Endodermal cell (in vitro differentiated cells): ENCODE measurements at regions not wholly inside any gene's neighbourhood (a gene's known extent, or its start where the extent isn't known, plus 50 kb on each side); places are given as distances from the start of the nearest gene placed in this dataset.
A peak's percentile ranks its signal among the peaks of the same experiment; 100 is the strongest.

Experiments used
- DNase-seq: peaks from one replicate; pipeline ENCODE4 v3.0.0-alpha.2; 2017
- H3K27ac ChIP-seq: 2 replicates; pipeline ENCODE4 v1.5.1; 2013; ENCODE audit warnings: mild to moderate bottlenecking, low read depth, low read length, moderate library complexity
- H3K27me3 ChIP-seq: 2 replicates; pipeline ENCODE4 v1.6.1; 2013; ENCODE audit warnings: mild to moderate bottlenecking, low read length, moderate library complexity; ENCODE audit not compliant: insufficient read depth, control insufficient read depth, poor library complexity, severe bottlenecking
- H3K36me3 ChIP-seq: 2 replicates; pipeline ENCODE4 v1.7.0; 2013; ENCODE audit warnings: mild to moderate bottlenecking, low read length, moderate library complexity; ENCODE audit not compliant: control insufficient read depth, insufficient read depth
- H3K4me1 ChIP-seq: one replicate; pipeline ENCODE4 v1.7.0; 2013; ENCODE audit warnings: low read length; ENCODE audit not compliant: control insufficient read depth, insufficient read depth
- H3K4me3 ChIP-seq: 2 replicates; pipeline ENCODE4 v1.5.1; 2013; ENCODE audit warnings: mild to moderate bottlenecking, low read length, moderate library complexity
- H3K9ac ChIP-seq: 2 replicates; pipeline ENCODE4 v1.6.1; 2013; ENCODE audit warnings: mild to moderate bottlenecking, low read length, moderate library complexity; ENCODE audit not compliant: poor library complexity, severe bottlenecking; ENCODE audit errors: extremely low read depth
- H3K9me3 ChIP-seq: 2 replicates; pipeline ENCODE4 v1.6.1; 2013; ENCODE audit warnings: mild to moderate bottlenecking, low read length, moderate library complexity; ENCODE audit not compliant: control insufficient read depth
- H3K27ac Mint-ChIP-seq: 2 replicates; pipeline ENCODE4 v1.8.0; 2020; ENCODE audit warnings: mixed read lengths
- H3K27me3 Mint-ChIP-seq: 2 replicates; pipeline ENCODE4 v1.8.0; 2021; ENCODE audit warnings: mild to moderate bottlenecking, mixed read lengths; ENCODE audit not compliant: insufficient read depth
- H3K36me3 Mint-ChIP-seq: 2 replicates; pipeline ENCODE4 v1.8.0; 2020; ENCODE audit warnings: low read depth, mixed read lengths
- H3K4me1 Mint-ChIP-seq: 2 replicates; pipeline ENCODE4 v1.8.0; 2020; ENCODE audit warnings: mixed read lengths
- H3K4me3 Mint-ChIP-seq: 2 replicates; pipeline ENCODE4 v1.8.0; 2020; ENCODE audit warnings: mild to moderate bottlenecking, moderate library complexity, mixed read lengths
- H3K9me3 Mint-ChIP-seq: 2 replicates; pipeline ENCODE4 v1.8.0; 2020; ENCODE audit warnings: mild to moderate bottlenecking, mixed read lengths
- whole genome bisulfite sequencing, 2 experiments: methylation state at CpG; one replicate each; pipeline versions ENCODE4 v1.1.5 to v1.1.7; 2013; ENCODE audit warnings: missing lambda C conversion rate in 2 of 2, mixed read lengths in 1 of 2; ENCODE audit not compliant: insufficient coverage in 1 of 2, insufficient read length in 1 of 2; 5-methylcytosine and 5-hydroxymethylcytosine counted together
- TF ChIP-seq, protein P1 (sequence below): fragments of 200-600 bp; sonication (generic); conservative IDR thresholded peaks from 2 replicates; pipeline ENCODE4 v1.5.0; 2021; ENCODE audit warnings: antibody characterized with exemption, mild to moderate bottlenecking

DNA sequence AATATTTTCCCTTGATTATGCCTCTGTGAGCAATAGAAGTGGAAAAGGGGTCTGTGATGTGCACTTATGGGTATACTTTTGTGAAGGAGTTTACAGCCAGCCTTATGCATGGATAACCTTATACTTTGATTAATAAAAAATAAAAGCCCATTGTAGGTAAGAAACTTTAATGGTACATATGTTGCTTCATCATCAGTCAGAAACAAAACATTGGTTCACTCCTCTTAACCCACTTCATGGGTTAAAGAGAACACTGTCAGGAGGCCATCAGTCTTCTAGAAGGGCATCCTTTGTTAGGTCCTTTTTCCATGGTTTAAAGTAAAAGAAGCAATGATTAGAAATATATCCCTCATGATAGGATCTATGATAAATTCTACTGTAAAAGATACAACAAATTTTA is 952.1 kb upstream of the MIR17HG start:
- TF ChIP-seq, protein P1, sequence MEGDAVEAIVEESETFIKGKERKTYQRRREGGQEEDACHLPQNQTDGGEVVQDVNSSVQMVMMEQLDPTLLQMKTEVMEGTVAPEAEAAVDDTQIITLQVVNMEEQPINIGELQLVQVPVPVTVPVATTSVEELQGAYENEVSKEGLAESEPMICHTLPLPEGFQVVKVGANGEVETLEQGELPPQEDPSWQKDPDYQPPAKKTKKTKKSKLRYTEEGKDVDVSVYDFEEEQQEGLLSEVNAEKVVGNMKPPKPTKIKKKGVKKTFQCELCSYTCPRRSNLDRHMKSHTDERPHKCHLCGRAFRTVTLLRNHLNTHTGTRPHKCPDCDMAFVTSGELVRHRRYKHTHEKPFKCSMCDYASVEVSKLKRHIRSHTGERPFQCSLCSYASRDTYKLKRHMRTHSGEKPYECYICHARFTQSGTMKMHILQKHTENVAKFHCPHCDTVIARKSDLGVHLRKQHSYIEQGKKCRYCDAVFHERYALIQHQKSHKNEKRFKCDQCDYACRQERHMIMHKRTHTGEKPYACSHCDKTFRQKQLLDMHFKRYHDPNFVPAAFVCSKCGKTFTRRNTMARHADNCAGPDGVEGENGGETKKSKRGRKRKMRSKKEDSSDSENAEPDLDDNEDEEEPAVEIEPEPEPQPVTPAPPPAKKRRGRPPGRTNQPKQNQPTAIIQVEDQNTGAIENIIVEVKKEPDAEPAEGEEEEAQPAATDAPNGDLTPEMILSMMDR, result no peak
- Mint-ChIP-seq H3K4me1 (peaks cover 22% of the 10 kb centered on the region), H3K4me3 (no peak overlapping the region), H3K27ac (no peak overlapping the region), H3K9me3 (peaks cover 23% of the 10 kb centered on the region), H3K36me3 (peaks cover 12% of the 10 kb centered on the region), H3K27me3 (no peaks in the 10 kb centered on the region)
- Histone ChIP-seq H3K4me1 (peaks cover 8% of the 10 kb centered on the region), H3K27ac (no peak overlapping the region), H3K9ac (no peak overlapping the region), H3K36me3 (no peaks in the 10 kb centered on the region), H3K4me3 (no peak overlapping the region), H3K9me3 (peaks cover 21% of the 10 kb centered on the region), H3K27me3 (no peaks in the 10 kb centered on the region)
- no peak for DNase-seq

DNA sequence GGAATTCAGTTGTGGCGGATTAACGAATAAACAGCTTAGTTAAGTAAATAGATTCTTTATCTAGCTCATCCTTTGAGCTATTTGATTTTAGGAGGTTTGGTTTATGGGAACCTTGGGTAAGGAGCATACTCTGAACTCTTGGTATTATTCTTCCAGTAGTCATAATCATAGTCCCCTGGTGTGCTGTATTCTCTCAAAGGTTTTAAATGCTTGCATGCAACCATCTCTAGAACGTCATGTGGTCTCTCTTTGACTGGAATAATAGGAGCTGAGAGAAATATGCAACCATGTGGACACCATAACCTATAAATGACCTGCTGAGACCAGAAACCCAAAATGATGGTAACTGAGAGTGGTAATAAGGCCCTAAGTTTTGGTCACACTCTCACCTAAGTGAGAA is 951.6 kb upstream of the MIR17HG start:
- H3K27ac ChIP-seq, result no peak overlapping the region
- peak overlapping the region; percentile 26 for H3K4me3 Mint-ChIP-seq
- H3K9me3 Mint-ChIP-seq, result peaks cover 26% of the 10 kb centered on the region
- no peak for DNase-seq
- H3K27me3 Mint-ChIP-seq, result no peaks in the 10 kb centered on the region
- TF ChIP-seq, protein P1, result no peak
- 70 to 100% methylated on average over 1 to 3 of the region's 3 CpGs for WGBS, 2 experiments
- peaks cover 8% of the 10 kb centered on the region for H3K4me1 ChIP-seq
- H3K36me3 ChIP-seq, result no peaks in the 10 kb centered on the region
- H3K27ac Mint-ChIP-seq, result peak overlapping the region; percentile 94
- H3K27me3 ChIP-seq, result no peaks in the 10 kb centered on the region
- H3K4me3 ChIP-seq, result peak overlapping the region; percentile 50
- H3K36me3 Mint-ChIP-seq, result peaks cover 10% of the 10 kb centered on the region
- no peak overlapping the region for H3K9ac ChIP-seq
- H3K4me1 Mint-ChIP-seq, result peaks cover 22% of the 10 kb centered on the region
- H3K9me3 ChIP-seq, result peaks cover 24% of the 10 kb centered on the region

DNA sequence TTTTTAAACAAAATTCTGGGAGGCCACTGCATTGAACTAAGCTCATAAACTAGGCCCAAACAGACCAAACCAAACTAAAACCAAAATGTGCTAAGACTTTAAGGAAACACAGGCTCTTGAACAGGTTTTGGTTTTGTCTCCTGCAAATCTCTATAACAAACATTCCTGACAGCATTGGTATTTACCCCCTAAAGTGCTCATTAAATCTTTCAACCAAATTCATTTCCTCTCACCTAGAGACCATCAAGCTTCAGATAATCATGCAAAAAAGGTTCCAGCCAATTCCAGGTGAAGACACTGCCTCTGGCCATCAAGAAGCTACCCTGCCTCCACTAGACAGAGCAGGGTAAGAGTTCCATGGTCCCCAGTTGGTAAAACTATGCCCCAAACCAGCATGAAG is 951.2 kb upstream of the MIR17HG start:
- H3K27me3 Mint-ChIP-seq, result no peaks in the 10 kb centered on the region
- peak overlapping the region; percentile 26 for H3K4me3 Mint-ChIP-seq
- Histone ChIP-seq H3K9ac (no peak overlapping the region), H3K9me3 (peaks cover 24% of the 10 kb centered on the region), H3K27ac (no peak overlapping the region), H3K27me3 (no peaks in the 10 kb centered on the region), H3K4me3 (peak overlapping the region; percentile 50), H3K36me3 (no peaks in the 10 kb centered on the region), H3K4me1 (peaks cover 8% of the 10 kb centered on the region)
- TF ChIP-seq, protein P1, result no peak
- peak overlapping the region; percentile 94 for H3K27ac Mint-ChIP-seq
- H3K36me3 Mint-ChIP-seq, result peaks cover 8% of the 10 kb centered on the region
- DNase-seq, result no peak
- peaks cover 24% of the 10 kb centered on the region for H3K4me1 Mint-ChIP-seq
- peaks cover 26% of the 10 kb centered on the region for H3K9me3 Mint-ChIP-seq
